Left lung (tissue), 4 donors: ENCODE measurements at regions not wholly inside any gene's neighbourhood (a gene's known extent, or its start where the extent isn't known, plus 50 kb on each side); places are given as distances from the start of the nearest gene placed in this dataset.
"Not testable (repeated sequence)": the region's sequence is repeated elsewhere in the genome, so short reads cannot be mapped to it uniquely, and the experiment has no call there.

ENCODE experiments used
- ATAC-seq: fragments of 200-7000 bp; cut with Tn5 transposase; one replicate; pipeline ENCODE4 v1.9.1; 2020; ENCODE audit warnings: moderate library complexity
- DNase-seq, 4 donors: peaks; one replicate each; pipeline ENCODE4 v3.0.0-alpha.2; 2013 to 2020
- H3K27ac ChIP-seq, 2 donors: fragments of 200-600 bp; sonication (generic) in 1 of 2; one replicate each; pipeline versions ENCODE4 v1.5.0 to v1.8.0; 2020 to 2021
- H3K27me3 ChIP-seq, 2 donors: fragments of 200-600 bp; sonication (generic) in 1 of 2; one replicate each; pipeline versions ENCODE4 v1.5.0 to v1.8.0; 2020 to 2021
- H3K36me3 ChIP-seq, 2 donors: fragments of 200-600 bp; sonication (generic) in 1 of 2; one replicate each; pipeline versions ENCODE4 v1.5.0 to v1.8.0; 2020 to 2021
- H3K4me1 ChIP-seq, 2 donors: fragments of 200-600 bp; one replicate each; pipeline ENCODE4 v1.8.0; 2021
- H3K4me3 ChIP-seq, 2 donors: fragments of 200-600 bp; sonication (generic) in 1 of 2; one replicate each; pipeline versions ENCODE4 v1.5.0 to v1.8.0; 2020 to 2021; ENCODE audit warnings: mild to moderate bottlenecking in 1 of 2
- H3K9me3 ChIP-seq, 2 donors: fragments of 200-600 bp; sonication (generic) in 1 of 2; one replicate each; pipeline versions ENCODE4 v1.5.0 to v1.8.0; 2020 to 2021
- CTCF ChIP-seq, 2 donors: fragments of 200-600 bp; sonication (generic) in 1 of 2; IDR thresholded peaks; one replicate each; pipeline versions ENCODE4 v1.5.0 to v1.8.0; 2021; ENCODE audit warnings: antibody characterized with exemption in 2 of 2
- intact Hi-C, 2 donors: fragments of 100-400 bp; cut with DNase I; formaldehyde crosslinking; loops; one replicate each; pipeline versions ENCODE4 v1.11.2 to v1.14.2; 2022
- donor health status: DM: no; HTN: yes; CAD: no.
- donor health status: DM: no; HTN: no; CAD: no.

GRCh38 chr18:39571511-39571910 lies 2005.9 kb upstream of the CELF4 start:
- ATAC-seq (no peak), DNase-seq (no peak)
- H3K27ac ChIP-seq = no peak overlapping the region
- H3K4me1 ChIP-seq = no peaks in the 10 kb centered on the region
- intact Hi-C loops = no loop called here
- H3K9me3 ChIP-seq = no peaks in the 10 kb centered on the region
- no peaks in the 10 kb centered on the region for H3K36me3 ChIP-seq
- H3K27me3 ChIP-seq = no peaks in the 10 kb centered on the region
- TF ChIP-seq CTCF (IDR thresholded peaks at IDR 0.05) = peak; percentile 24 to 26
- no peak overlapping the region for H3K4me3 ChIP-seq

- DNase-seq = peak in 1 of 4 donors; percentile 49
- H3K36me3 ChIP-seq, H3K27me3 ChIP-seq, intact Hi-C loops, H3K4me3 ChIP-seq, H3K27ac ChIP-seq, H3K9me3 ChIP-seq, ATAC-seq, H3K4me1 ChIP-seq: not testable (repeated sequence)
Measured at GRCh38 chr18:39565551-39566230, 2000.1 kb upstream of the CELF4 start.

GRCh38 chr18:39564716-39565115 lies 1999.1 kb upstream of the CELF4 start:
- Histone ChIP-seq H3K27ac (no peak overlapping the region), H3K4me1 (no peaks in the 10 kb centered on the region), H3K4me3 (no peak overlapping the region), H3K9me3 (peaks cover 0 to 4% of the 10 kb centered on the region in 2 donors), H3K36me3 (no peaks in the 10 kb centered on the region), H3K27me3 (no peaks in the 10 kb centered on the region)
- TF ChIP-seq CTCF (IDR thresholded peaks at IDR 0.05) = no peak
- intact Hi-C loops = no loop called here
- no peak for ATAC-seq
- DNase-seq = no peak

GRCh38 chr18:39561126-39561525 lies 1995.5 kb upstream of the CELF4 start:
- Histone ChIP-seq H3K27me3 (no peaks in the 10 kb centered on the region), H3K27ac (no peak overlapping the region), H3K4me1 (no peaks in the 10 kb centered on the region), H3K36me3 (no peaks in the 10 kb centered on the region), H3K9me3 (peaks cover 0 to 4% of the 10 kb centered on the region in 2 donors), H3K4me3 (no peak overlapping the region)
- DNase-seq = peak in 1 of 4 donors; percentile 13
- ATAC-seq = no peak
- TF ChIP-seq CTCF (IDR thresholded peaks at IDR 0.05) = no peak
- intact Hi-C loops = no loop called here

- TF ChIP-seq CTCF (IDR thresholded peaks at IDR 0.05) = no peak
- intact Hi-C loops = no loop called here
- ATAC-seq (no peak), DNase-seq (no peak)
- Histone ChIP-seq H3K36me3 (no peaks in the 10 kb centered on the region), H3K4me1 (no peaks in the 10 kb centered on the region), H3K4me3 (no peak overlapping the region), H3K9me3 (no peaks in the 10 kb centered on the region), H3K27me3 (no peaks in the 10 kb centered on the region), H3K27ac (no peak overlapping the region)
Measured at GRCh38 chr18:39558658-39559057, 1993.1 kb upstream of the CELF4 start.

GRCh38 chr18:39555496-39555895 lies 1989.9 kb upstream of the CELF4 start:
- intact Hi-C loops = no loop called here
- ATAC-seq (no peak), DNase-seq (no peak)
- Histone ChIP-seq H3K27me3 (no peaks in the 10 kb centered on the region), H3K27ac (no peak overlapping the region), H3K36me3 (no peaks in the 10 kb centered on the region), H3K9me3 (no peaks in the 10 kb centered on the region), H3K4me3 (no peak overlapping the region), H3K4me1 (no peaks in the 10 kb centered on the region)
- no peak for TF ChIP-seq CTCF (IDR thresholded peaks at IDR 0.05)
